Keratinocyte (primary cell): ENCODE measurements at regions not wholly inside any gene's neighbourhood (a gene's known extent, or its start where the extent isn't known, plus 50 kb on each side); places are given as distances from the start of the nearest gene placed in this dataset.

Source experiments
- CTCF ChIP-seq, 3 experiments: IDR thresholded peaks in 1 of 3; conservative IDR thresholded peaks in 1 of 3; optimal IDR thresholded peaks in 1 of 3; 2 replicates in 2 of 3; 3 replicates in 1 of 3; pipeline versions ENCODE3 to v1.5.1; 2011; ENCODE audit warnings: low read length in 3 of 3, mild to moderate bottlenecking in 3 of 3, moderate library complexity in 2 of 3, control low read depth in 1 of 3, inconsistent platforms in 1 of 3; ENCODE audit not compliant: insufficient read depth in 2 of 3; ENCODE audit errors: extremely low read depth in 1 of 3
- EZH2 ChIP-seq: IDR thresholded peaks from one replicate; pipeline ENCODE4 v1.6.1; 2012; ENCODE audit warnings: inconsistent platforms, mild to moderate bottlenecking, low read length, moderate library complexity

- TF ChIP-seq CTCF (optimal IDR thresholded peaks at IDR 0.05 in 1 of 3, IDR thresholded peaks at IDR 0.05 in 1 of 3, conservative IDR thresholded peaks at IDR 0.05 in 1 of 3; ENCODE audit: extremely low read depth in 1 of 3, insufficient read depth in 2 of 3, low read length in 3 of 3): no peak
- TF ChIP-seq EZH2: no peak
These were observed 471.4 kb upstream of the SLC35B3 start for GRCh38 chr6:8906699-8907098.
